Calu3 (cell line): ENCODE measurements at regions not wholly inside any gene's neighbourhood (a gene's known extent, or its start where the extent isn't known, plus 50 kb on each side); places are given as distances from the start of the nearest gene placed in this dataset.

ENCODE experiments used
- BruUV-seq: library from RNA; stranded (reverse); fragments of 400-500 nt; replicated peaks from 2 replicates; lab custom pipeline; 2021; lab: Mats Ljungman, UMichigan
- CTCF ChIA-PET: fragments of 300-600 bp; sonication (Branson Sonifier 250); formaldehyde crosslinking; loops from one replicate; lab custom pipeline; 2022; ENCODE audit warnings: antibody characterized with exemption; lab: Charles Lee
- DNase-seq: peaks from one replicate; pipeline ENCODE4 v3.0.0; 2022
- H3K27ac Mint-ChIP-seq: one replicate; pipeline ENCODE4 v1.8.0; 2022; ENCODE audit warnings: mixed read lengths; ENCODE audit not compliant: unreplicated experiment
- H3K27me3 Mint-ChIP-seq: one replicate; pipeline ENCODE4 v1.8.0; 2022; ENCODE audit warnings: mixed read lengths; ENCODE audit not compliant: unreplicated experiment
- H3K36me3 Mint-ChIP-seq: one replicate; pipeline ENCODE4 v1.8.0; 2022; ENCODE audit warnings: mild to moderate bottlenecking, moderate library complexity, mixed read lengths; ENCODE audit not compliant: insufficient read depth, unreplicated experiment
- H3K4me1 Mint-ChIP-seq: one replicate; pipeline ENCODE4 v1.8.0; 2022; ENCODE audit warnings: mild to moderate bottlenecking, low read depth, mixed read lengths; ENCODE audit not compliant: unreplicated experiment
- H3K4me3 Mint-ChIP-seq: one replicate; pipeline ENCODE4 v1.8.0; 2022; ENCODE audit warnings: mild to moderate bottlenecking, low read depth, moderate library complexity, mixed read lengths; ENCODE audit not compliant: unreplicated experiment
- H3K9me3 Mint-ChIP-seq: one replicate; pipeline ENCODE4 v1.8.0; 2022; ENCODE audit warnings: low read depth, mixed read lengths; ENCODE audit not compliant: unreplicated experiment
- CTCF ChIP-seq: fragments of 200-600 bp; IDR thresholded peaks from one replicate; pipeline ENCODE4 v1.8.0; 2022; ENCODE audit warnings: antibody characterized with exemption; ENCODE audit not compliant: unreplicated experiment
- intact Hi-C: fragments of 100-400 bp; cut with micrococcal nuclease; formaldehyde crosslinking; loops from one replicate; pipeline ENCODE4 v1.10.0; 2022; ENCODE audit not compliant: unreplicated experiment

DNA sequence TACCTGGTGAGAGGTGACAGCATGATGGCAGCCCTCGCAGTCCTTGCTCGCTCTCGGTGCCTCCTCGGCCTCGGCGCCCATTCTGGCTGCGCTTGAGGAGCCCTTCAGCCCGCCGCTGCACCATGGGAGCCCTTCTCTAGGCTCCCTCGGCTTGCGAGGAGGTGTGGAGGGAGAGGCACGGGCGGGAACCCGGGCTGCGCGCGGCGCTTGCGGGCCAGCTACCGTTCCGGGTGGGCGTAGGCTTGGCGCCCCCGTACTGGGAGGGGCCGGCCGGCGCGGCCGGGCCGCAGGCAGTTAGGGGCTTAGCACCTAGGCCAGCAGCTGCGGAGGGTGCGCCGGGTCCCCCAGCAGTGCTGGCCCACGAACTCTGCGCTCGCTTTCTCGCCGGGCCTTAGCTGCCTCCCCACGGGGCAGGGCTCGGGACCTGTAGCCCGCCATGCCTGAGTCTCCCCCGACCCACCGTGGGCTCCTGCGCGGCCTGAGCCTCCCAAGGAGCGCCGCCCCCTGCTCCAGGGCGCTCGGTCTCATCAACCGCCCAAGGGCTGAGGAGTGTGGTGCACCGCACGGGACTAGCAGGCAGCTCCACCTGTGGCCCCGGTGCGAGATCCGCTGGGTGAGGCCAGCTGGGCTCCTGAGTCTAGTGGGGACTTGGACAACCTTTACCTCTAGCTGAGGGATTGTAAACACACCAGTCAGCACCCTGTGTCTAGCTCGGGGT, 1624.3 kb downstream of the SLITRK1 start:
- BruUV-seq, result no TSS peak
- no peak overlapping the region for H3K27ac Mint-ChIP-seq
- no peaks in the 10 kb centered on the region for H3K4me1 Mint-ChIP-seq
- CTCF ChIA-PET, result no interaction called here
- DNase-seq, result no peak
- TF ChIP-seq CTCF, result no peak
- intact Hi-C loops, result no loop called here
- no peaks in the 10 kb centered on the region for H3K36me3 Mint-ChIP-seq
- no peak overlapping the region for H3K4me3 Mint-ChIP-seq
- H3K9me3 Mint-ChIP-seq, result no peaks in the 10 kb centered on the region
- H3K27me3 Mint-ChIP-seq, result no peaks in the 10 kb centered on the region

GRCh38 chr13:82248762-82249161, 1633.5 kb downstream of the SLITRK1 start:
- CTCF ChIA-PET, result no interaction called here
- Mint-ChIP-seq H3K36me3 (no peaks in the 10 kb centered on the region), H3K9me3 (no peaks in the 10 kb centered on the region), H3K4me3 (no peak overlapping the region), H3K27me3 (no peaks in the 10 kb centered on the region), H3K27ac (no peak overlapping the region), H3K4me1 (no peaks in the 10 kb centered on the region)
- DNase-seq, result no peak
- TF ChIP-seq CTCF, result no peak
- intact Hi-C loops, result no loop called here
- no TSS peak for BruUV-seq

DNA sequence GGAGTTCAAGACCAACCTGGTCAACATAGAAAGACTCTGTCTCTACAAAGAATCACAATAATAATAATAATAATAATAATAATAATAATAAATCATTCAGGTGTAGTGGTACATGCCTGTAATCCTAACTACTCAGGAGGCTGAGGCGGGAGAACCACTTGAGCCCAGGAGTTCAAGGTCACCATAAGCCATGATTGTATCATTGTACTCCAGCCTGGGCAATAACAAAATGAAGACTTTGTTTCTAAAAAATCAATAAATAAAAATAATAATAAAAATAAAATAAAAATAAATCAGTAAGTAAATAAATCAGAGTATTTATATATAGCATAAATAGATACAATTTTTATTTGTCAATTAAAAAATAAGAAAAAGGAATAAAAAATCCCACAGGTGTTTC, 1636.4 kb downstream of the SLITRK1 start:
- CTCF ChIA-PET, result no interaction called here
- H3K4me3 Mint-ChIP-seq, result no peak overlapping the region
- no peak for DNase-seq
- no peaks in the 10 kb centered on the region for H3K27me3 Mint-ChIP-seq
- BruUV-seq, result no TSS peak
- TF ChIP-seq CTCF, result no peak
- H3K4me1 Mint-ChIP-seq, result no peaks in the 10 kb centered on the region
- intact Hi-C loops, result no loop called here
- H3K9me3 Mint-ChIP-seq, result no peaks in the 10 kb centered on the region
- no peak overlapping the region for H3K27ac Mint-ChIP-seq
- H3K36me3 Mint-ChIP-seq, result no peaks in the 10 kb centered on the region

DNA sequence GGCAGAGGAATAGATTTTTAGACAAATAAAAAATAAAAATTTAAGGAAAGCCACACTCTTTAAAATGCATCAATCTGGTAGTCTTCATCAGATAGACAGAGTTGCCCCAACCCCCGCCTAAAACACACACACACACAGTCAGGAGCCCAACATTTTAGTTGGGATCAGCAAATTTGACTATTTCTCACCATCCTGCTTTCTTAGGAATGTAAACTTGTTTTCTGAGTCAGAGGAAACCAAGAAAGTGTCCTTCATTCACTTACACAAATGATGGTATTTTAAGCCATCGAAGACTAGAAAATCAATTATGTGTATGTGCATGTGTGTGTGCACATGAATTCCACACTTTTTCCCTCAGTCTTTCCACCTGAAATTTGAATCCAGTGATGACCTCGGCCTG, 1657.5 kb downstream of the SLITRK1 start:
- no peaks in the 10 kb centered on the region for H3K4me1 Mint-ChIP-seq
- no peaks in the 10 kb centered on the region for H3K9me3 Mint-ChIP-seq
- H3K4me3 Mint-ChIP-seq, result no peak overlapping the region
- no peak overlapping the region for H3K27ac Mint-ChIP-seq
- intact Hi-C loops, result no loop called here
- DNase-seq, result no peak
- TF ChIP-seq CTCF, result no peak
- H3K27me3 Mint-ChIP-seq, result no peaks in the 10 kb centered on the region
- no peaks in the 10 kb centered on the region for H3K36me3 Mint-ChIP-seq
- BruUV-seq, result no TSS peak
- CTCF ChIA-PET, result no interaction called here
